ENCODE measurements at regions not wholly inside any gene's neighbourhood (a gene's known extent, or its start where the extent isn't known, plus 50 kb on each side); places are given as distances from the start of the nearest gene placed in this dataset.

GRCh38 chr2:120976501-120977307, 241.0 kb downstream of the GLI2 start:
- Histone ChIP-seq H3K4me3 (no peak overlapping the region), H3K27ac (no peak overlapping the region)

DNA sequence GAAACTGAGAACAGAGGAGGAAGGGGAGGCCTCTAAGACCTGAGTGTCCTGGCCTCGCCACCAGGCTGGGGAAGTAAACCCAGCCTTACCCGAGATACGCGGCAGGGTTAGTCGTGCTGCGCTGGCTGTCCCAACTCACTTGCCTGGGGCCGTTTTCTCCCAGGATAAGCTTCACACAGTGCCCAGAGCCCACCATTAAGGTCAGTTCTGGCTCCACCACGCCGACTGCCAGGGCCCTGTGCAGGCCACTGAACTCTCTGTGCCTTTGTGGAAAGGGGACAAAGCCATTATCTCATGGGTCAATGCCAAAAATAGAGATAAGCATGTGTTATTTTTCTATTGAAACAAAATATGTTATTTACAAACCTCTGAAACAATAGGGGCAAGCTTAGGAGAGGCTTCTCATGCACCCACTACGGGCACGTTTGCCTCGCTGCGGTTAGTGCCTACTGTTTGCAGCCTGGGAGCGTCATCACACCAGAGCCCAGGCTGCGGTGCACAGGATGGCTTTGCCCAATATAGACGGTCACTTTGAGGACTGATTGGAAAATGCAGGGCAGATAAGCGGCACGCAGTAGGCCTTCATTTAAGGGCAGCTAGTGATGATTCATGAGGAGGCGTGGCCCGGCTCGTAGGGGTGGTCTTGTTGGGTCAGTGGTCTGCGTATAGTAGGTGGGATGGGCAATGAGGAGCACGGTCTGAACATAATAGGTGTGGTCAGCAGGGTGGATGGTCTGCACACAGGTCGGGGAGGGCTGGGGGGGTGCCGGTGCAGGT, 242.1 kb downstream of the GLI2 start:
- Histone ChIP-seq H3K27ac (no peak overlapping the region), H3K4me3 (no peak overlapping the region)

GRCh38 chr2:120978359-120979050, 242.8 kb downstream of the GLI2 start:
- H3K4me3 ChIP-seq: no peak overlapping the region
- H3K27ac ChIP-seq: no peak overlapping the region

DNA sequence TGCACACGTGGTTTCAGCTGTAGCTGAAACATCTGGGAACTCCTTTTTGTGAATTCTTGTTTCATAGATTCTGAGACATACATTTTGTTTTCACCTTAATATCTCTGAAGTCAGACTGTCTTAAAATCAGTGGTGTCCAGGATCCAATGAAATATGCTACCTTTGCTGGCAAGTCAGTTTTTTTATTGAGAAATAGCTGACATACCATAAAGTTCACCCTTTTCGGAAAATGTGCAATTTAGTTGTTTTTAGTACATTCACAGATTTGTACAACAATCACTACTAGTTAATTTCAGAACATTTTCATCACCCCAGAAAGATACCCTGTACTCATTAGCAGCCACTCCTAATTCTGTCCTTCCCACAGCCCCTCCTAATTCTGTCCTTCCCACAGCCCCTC, 243.7 kb downstream of the GLI2 start:
- H3K27ac ChIP-seq: no peak overlapping the region
- H3K4me3 ChIP-seq: no peak overlapping the region

- Histone ChIP-seq H3K27ac (no peak overlapping the region), H3K4me3 (no peak overlapping the region)
Observed at GRCh38 chr2:120979921-120980320, 244.3 kb downstream of the GLI2 start.

- Histone ChIP-seq H3K27ac (no peak overlapping the region), H3K4me3 (no peak overlapping the region)
Observed at GRCh38 chr2:120981443-120981842, 245.8 kb downstream of the GLI2 start.

DNA sequence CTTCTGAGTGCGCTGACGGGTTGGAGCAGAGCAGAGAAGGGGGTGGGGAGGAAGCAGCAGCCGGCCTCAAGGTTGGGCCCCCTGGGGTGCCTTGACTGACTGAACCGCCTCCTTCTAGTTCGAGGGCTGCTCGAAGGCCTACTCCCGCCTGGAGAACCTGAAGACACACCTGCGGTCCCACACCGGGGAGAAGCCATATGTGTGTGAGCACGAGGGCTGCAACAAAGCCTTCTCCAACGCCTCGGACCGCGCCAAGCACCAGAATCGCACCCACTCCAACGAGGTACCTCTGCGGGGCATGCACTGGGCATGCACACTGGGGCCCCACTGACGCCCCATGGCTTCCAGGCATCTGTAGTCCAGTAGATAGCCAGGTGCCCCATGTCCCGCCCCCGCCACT, 246.9 kb downstream of the GLI2 start:
- Histone ChIP-seq H3K4me3 (no peak overlapping the region), H3K27ac (no peak overlapping the region)

- Histone ChIP-seq H3K27ac (peak overlapping the region in 1 of 21 experiments; percentile 44), H3K4me3 (no peak overlapping the region)
Observed at GRCh38 chr2:120983344-120983743, 247.7 kb downstream of the GLI2 start.

DNA sequence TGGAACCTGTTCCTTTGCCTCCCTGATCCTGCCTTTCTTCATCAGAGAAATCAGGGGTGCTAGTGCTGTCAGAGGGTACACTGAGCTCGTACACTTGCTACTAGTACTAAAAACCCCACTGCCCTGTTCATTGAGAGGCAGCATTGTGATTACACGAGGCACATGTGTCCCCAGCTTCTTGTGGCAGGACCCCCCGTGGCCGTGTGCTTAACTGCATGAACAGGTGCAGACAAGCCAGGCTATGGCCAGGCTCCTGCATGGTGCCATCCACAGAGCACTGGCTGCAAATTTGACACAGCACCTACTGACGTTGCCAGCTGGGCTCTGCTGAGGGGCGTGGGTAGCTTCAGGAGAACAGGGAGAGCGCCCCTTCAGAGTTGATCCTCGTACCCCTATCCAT, 248.4 kb downstream of the GLI2 start:
- no peak overlapping the region for H3K4me3 ChIP-seq
- H3K27ac ChIP-seq: no peak overlapping the region

DNA sequence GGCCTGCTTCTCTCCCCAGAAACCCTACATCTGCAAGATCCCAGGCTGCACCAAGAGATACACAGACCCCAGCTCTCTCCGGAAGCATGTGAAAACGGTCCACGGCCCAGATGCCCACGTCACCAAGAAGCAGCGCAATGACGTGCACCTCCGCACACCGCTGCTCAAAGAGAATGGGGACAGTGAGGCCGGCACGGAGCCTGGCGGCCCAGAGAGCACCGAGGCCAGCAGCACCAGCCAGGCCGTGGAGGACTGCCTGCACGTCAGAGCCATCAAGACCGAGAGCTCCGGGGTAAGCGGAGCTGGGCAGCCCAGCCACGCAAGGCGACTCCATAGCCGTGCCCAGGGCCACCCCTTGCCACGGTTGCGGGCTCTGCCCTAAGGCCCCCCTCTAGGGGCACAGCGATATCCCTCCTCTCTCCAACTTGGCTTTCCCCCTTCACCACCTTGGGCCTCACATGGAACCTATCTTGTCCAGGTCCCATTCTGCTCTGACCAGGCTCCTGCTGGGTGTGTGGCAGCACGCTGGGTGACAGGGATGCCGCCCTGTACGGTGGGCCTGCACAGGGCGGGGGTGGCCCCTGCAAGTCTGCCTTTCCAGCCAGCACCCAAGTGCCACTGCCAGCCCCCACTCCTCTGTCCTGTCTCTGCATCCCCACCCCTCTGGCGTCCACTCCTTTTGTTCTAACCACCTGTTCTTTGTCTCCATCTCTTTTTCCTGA, 248.9 kb downstream of the GLI2 start:
- no peak overlapping the region for H3K4me3 ChIP-seq

DNA sequence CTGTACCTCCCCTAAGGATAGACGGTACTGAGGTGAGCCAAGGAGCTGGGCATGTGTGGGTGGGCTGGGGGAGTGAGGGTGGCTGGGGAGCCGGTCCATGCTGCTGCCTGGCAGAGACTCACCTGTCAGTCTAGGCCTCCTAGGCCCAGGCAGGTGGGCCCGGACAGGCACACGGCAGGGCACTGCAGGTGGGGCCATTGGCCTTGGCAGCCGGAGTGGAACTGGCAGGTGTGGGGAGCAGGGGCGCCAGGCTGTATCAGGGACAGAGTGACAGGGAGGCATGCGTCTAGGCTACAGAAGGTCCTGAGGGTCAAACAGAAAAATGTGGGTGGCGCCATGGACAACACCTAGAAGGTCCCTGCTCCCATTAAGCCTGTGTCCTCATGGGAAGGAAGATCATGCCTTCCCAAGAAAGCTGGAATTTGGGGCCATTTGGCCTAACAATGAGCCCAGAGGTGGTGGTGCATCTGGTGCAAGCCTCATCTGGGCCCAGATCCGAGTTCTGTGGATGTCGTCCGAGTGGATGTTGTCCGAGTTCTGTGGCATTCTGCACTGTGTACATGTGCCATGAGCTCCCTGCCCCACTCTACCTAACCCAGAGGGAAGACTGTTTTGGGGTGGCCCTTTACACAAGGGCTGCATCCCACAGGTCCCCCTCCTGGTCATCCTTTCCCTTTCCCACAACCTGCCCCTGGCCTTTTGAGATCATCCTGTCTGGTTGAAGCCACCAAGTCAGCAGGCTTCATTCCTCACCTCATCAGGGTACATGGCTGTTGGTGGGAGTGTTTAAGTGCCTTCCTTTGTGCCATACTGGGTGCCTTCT, 249.7 kb downstream of the GLI2 start:
- no peak overlapping the region for H3K4me3 ChIP-seq

More for the DNA sequence above, 248.9 kb downstream of the GLI2 start:
- H3K27ac ChIP-seq: no peak overlapping the region

GRCh38 chr2:120985997-120986651, 250.5 kb downstream of the GLI2 start:
- H3K27ac ChIP-seq: no peak overlapping the region
- H3K4me3 ChIP-seq: no peak overlapping the region

More for the DNA sequence above, 249.7 kb downstream of the GLI2 start:
- no peak overlapping the region for H3K27ac ChIP-seq

DNA sequence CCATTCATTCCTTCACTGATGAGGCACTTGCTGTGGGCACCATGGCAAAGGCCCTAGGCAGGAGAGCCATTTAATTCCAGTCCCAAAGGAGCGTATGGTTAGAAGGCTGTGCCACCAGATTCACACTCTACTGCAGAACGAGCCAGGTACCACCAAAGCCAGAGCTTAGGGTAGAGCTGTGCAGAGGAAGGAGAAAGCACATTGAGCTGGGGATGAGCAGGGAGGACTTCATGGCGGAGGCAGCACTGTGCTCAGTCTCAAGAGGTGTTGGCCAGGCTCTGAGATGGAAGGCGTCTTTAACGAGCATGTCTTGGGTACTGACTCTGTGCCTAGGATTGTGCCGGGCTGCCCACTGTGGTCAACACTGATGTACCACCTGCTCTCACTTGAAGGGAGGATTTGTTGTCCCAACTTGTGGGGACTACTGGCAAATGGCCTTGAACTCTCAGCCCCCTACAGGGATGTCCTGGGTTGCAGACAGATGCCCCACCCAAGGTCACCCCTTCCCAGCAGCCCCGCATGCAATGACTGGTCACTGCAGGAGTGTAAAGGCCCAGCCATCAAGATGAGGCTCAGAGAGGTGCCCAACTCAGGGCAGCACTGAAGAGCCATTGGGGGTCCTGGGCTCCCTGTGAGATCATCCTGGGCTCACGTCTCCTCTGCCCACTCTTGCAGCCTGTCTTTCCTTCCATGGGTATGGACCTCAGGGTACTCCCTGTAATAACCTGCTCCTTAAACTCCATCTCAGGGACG, 251.4 kb downstream of the GLI2 start:
- H3K27ac ChIP-seq: no peak overlapping the region
- H3K4me3 ChIP-seq: no peak overlapping the region

GRCh38 chr2:120988051-120988699, 252.5 kb downstream of the GLI2 start:
- Histone ChIP-seq H3K27ac (no peak overlapping the region), H3K4me3 (no peak overlapping the region)

GRCh38 chr2:120988700-120989511, 253.2 kb downstream of the GLI2 start:
- Histone ChIP-seq H3K4me3 (no peak overlapping the region), H3K27ac (no peak overlapping the region)
